ENCODE measurements at regions not wholly inside any gene's neighbourhood (a gene's known extent, or its start where the extent isn't known, plus 50 kb on each side); places are given as distances from the start of the nearest gene placed in this dataset.
"Not testable (repeated sequence)": the region's sequence is repeated elsewhere in the genome, so short reads cannot be mapped to it uniquely, and the experiment has no call there.

DNA sequence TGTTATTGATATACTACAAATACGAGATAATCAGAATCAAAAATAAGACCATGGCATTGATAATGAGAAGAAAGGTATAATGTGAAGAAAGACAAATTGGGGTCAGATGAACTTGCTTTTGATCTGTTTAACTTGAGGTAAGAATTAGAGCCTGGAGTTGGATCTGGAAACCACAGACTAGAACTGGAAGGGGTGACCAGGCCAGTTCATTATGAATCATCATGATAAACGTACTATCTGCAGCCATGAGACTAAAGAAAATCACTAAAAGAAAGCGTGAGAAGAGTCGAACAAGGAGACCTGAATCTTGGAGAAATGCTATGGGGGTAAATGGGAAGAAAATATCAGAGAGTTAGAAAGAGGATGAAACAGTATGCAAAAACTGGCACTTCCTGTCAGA lies 967.5 kb downstream of the NR2F1-AS1 start:
- TF ChIP-seq, protein P1, sequence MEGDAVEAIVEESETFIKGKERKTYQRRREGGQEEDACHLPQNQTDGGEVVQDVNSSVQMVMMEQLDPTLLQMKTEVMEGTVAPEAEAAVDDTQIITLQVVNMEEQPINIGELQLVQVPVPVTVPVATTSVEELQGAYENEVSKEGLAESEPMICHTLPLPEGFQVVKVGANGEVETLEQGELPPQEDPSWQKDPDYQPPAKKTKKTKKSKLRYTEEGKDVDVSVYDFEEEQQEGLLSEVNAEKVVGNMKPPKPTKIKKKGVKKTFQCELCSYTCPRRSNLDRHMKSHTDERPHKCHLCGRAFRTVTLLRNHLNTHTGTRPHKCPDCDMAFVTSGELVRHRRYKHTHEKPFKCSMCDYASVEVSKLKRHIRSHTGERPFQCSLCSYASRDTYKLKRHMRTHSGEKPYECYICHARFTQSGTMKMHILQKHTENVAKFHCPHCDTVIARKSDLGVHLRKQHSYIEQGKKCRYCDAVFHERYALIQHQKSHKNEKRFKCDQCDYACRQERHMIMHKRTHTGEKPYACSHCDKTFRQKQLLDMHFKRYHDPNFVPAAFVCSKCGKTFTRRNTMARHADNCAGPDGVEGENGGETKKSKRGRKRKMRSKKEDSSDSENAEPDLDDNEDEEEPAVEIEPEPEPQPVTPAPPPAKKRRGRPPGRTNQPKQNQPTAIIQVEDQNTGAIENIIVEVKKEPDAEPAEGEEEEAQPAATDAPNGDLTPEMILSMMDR (IDR thresholded peaks at IDR 0.05), result no peak
- no peak for DNase-seq (ENCODE audit: low spot score)
- ATAC-seq (ENCODE audit: low FRiP score), result no peak

DNA sequence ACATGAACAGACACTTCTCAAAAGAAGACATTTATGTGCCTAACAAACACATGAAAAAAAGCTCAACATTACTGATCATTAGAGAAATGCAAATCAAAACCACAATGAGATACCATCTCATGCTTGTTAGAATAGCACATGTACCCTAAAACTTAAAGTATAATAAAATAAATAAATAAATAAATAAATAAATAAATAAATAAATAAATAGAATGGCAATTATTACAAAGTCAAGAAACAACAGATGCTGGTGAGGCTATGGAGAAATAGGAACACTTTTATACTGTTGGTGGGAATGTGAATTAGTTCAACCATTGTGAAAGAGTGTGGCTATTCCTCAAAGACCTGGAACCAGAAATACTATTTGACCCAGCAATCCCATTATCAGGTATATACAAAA lies 970.6 kb downstream of the NR2F1-AS1 start:
- not testable (repeated sequence) for ATAC-seq (ENCODE audit: low FRiP score); DNase-seq (ENCODE audit: low spot score)

DNA sequence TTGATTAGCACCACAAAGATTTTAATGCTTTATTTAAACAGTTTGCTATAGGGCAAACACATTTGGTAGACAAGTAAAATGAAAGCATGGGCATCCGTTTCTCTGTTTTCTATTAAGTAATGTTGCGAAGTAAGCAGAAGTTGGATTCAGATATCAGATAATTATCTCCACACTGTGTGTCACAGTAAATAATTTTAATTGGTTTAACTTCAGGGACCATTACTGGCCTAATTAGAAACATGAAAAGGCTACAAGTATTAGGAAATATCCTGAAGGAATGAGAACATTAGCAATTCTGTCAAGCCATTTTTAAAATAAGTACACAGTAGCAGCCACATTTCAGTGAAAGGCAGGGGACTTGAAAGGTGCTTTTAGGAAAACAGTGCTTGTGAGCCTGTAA lies 975.4 kb downstream of the NR2F1-AS1 start:
- no peak for DNase-seq (ENCODE audit: low spot score)
- TF ChIP-seq, protein P1 (IDR thresholded peaks at IDR 0.05), result no peak
- ATAC-seq (ENCODE audit: low FRiP score), result no peak

DNA sequence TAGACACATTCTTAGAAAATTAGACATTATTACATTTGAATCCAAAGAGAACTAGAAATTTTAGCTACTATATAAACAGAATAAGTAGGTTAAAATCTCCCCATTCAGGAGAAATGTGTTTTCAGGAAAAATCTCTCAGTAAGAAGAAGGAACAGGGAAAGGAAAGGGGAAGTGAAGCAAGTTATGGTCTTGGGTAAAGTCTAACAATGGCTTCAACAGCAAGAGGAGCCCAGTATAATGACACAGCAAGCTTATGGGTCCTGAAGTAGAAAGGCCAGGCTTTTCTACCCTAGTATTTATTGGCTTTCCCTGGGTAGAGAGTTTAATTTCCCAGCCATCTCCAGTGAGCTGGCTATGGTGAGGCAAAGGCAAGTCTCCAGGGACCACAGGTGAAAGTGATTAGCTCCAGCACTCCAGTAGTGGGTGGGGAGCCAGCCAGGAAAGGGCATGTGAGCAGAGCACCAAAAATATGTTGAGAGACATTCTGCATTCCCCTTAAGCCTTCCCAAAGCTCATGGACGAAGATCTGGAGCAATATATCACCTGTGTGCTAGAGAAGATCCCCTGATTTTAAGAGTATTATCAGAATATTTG lies 981.7 kb downstream of the NR2F1-AS1 start:
- TF ChIP-seq, protein P1 (IDR thresholded peaks at IDR 0.05), result no peak
- no peak for ATAC-seq (ENCODE audit: low FRiP score)
- no peak for DNase-seq (ENCODE audit: low spot score)

DNA sequence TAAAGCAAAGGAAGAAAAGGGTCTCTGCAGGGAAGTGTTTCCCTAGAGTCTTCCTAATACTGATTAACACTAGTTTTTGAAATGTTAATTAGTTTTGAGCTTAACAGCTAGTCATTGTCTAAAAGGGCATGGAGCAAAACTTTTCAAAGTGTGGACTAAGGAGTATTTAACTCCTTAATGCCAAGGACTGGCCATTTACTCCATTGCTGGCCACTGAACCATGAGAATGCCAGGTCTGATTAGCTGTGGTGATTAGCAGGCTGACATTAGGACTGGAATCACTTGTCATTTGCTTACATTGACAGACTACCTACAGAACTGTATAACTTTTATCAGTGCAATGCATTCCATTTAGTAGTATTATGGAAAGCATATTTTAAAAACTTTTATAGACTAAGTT lies 987.0 kb downstream of the NR2F1-AS1 start:
- ATAC-seq (ENCODE audit: low FRiP score) (no peak), DNase-seq (ENCODE audit: low spot score) (no peak)
- TF ChIP-seq, protein P1 (IDR thresholded peaks at IDR 0.05), result no peak

DNA sequence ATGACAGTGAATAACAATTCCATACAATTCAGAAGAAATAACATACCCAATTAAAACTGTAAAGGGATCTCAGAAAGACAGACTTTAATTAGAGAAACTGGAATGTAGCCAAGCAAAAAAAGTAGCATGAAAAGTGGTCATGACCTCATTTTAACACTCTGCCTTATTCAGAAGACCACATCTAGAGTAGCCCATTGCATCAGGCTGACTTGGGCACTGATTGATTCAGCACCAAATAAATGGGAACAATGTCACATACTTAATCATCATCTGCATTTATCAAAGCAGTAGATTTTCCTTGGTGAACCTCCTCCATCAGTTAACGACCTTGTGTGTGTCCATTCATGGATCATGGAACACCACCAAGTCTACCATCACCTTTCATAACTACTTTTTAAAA lies 992.1 kb downstream of the NR2F1-AS1 start:
- DNase-seq (ENCODE audit: low spot score), result no peak
- ATAC-seq (ENCODE audit: low FRiP score), result no peak
- TF ChIP-seq, protein P1 (IDR thresholded peaks at IDR 0.05), result no peak

DNA sequence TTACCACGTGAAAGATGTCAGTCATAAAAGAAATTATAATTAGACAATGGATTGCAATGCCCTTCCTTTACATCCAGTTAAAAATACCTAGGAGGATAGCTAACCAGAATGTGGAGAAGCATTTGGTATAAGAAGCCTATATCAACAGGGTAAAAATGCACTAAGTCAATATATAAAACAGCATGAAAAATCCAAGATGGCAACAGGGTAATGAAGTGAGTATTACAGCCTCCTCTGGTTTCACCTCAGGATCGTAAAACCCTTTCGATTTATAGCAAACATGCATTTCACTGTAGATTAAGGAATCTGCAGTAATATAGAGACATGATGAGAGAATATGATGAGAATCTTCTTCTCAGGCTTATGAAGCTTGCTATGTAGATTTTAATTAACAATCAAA lies 999.3 kb downstream of the NR2F1-AS1 start:
- no peak for DNase-seq (ENCODE audit: low spot score)
- TF ChIP-seq, protein P1 (IDR thresholded peaks at IDR 0.05), result no peak
- no peak for ATAC-seq (ENCODE audit: low FRiP score)

DNA sequence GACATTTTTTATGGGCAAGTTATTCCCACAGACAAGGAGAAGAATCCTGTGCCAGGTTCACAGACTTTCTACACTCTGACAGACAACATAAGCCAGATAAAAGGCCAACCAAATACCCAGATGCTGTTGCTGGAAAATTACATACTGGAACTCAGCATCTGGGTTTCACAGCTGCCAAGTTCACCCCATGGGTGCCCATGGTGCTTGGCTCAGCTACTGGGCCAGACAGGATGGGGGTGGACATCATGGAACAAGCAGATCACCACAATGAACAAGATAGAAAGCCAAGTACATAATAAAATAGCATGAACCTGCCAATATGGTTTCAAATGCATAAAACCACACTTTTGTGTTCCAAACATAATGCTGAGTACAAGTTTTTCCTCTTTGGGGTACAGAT lies 999.8 kb downstream of the NR2F1-AS1 start:
- DNase-seq (ENCODE audit: low spot score) (no peak), ATAC-seq (ENCODE audit: low FRiP score) (no peak)
- TF ChIP-seq, protein P1 (IDR thresholded peaks at IDR 0.05), result no peak
